Neural cell (in vitro differentiated cells): ENCODE measurements at regions not wholly inside any gene's neighbourhood (a gene's known extent, or its start where the extent isn't known, plus 50 kb on each side); places are given as distances from the start of the nearest gene placed in this dataset.

Experiments
- H2AFZ ChIP-seq: fragments of 200-600, 300-800 bp; sonication (generic), shearing (Covaris generic); 2 replicates; pipeline ENCODE4 v1.6.0; 2014; ENCODE audit warnings: low read depth, mild to moderate bottlenecking, antibody characterized with exemption, low read length, moderate library complexity
- H3F3A ChIP-seq: fragments of 200-600 bp; shearing (Covaris generic); 2 replicates; pipeline ENCODE4 v1.6.1; 2016; ENCODE audit warnings: mild to moderate bottlenecking, moderate library complexity, mixed read lengths, antibody characterized with exemption, low read length; ENCODE audit not compliant: insufficient read depth, poor library complexity, severe bottlenecking
- H3K27ac ChIP-seq: fragments of 200-600, 300-800 bp; sonication (generic), shearing (Covaris generic); 2 replicates; pipeline ENCODE4 v1.5.1; 2014; ENCODE audit warnings: mild to moderate bottlenecking, low read length, moderate library complexity
- H3K27me3 ChIP-seq: fragments of 300-800, 200-600 bp; sonication (generic), shearing (Covaris generic); 2 replicates; pipeline ENCODE4 v1.6.0; 2014; ENCODE audit warnings: mild to moderate bottlenecking, low read depth, low read length, moderate library complexity; ENCODE audit not compliant: insufficient read depth
- H3K36me3 ChIP-seq: fragments of 300-800, 200-600 bp; sonication (generic), shearing (Covaris generic); 2 replicates; pipeline ENCODE4 v1.5.1; 2014; ENCODE audit warnings: mild to moderate bottlenecking, antibody characterized with exemption, low read length, moderate library complexity; ENCODE audit not compliant: insufficient read depth
- H3K4me2 ChIP-seq: fragments of 300-800, 200-600 bp; sonication (generic), shearing (Covaris generic); 2 replicates; pipeline ENCODE4 v1.6.0; 2014; ENCODE audit warnings: mild to moderate bottlenecking, low read length
- H3K4me3 ChIP-seq: fragments of 300-800, 200-600 bp; sonication (generic), shearing (Covaris generic); 2 replicates; pipeline ENCODE4 v1.5.1; 2014; ENCODE audit warnings: mild to moderate bottlenecking, low read length, moderate library complexity
- H3K79me2 ChIP-seq: fragments of 200-600 bp; shearing (Covaris generic); replicated peaks from 2 replicates; pipeline ENCODE4 v1.6.0; 2014; ENCODE audit warnings: mild to moderate bottlenecking, low read length, moderate library complexity; ENCODE audit not compliant: insufficient read depth
- H3K9ac ChIP-seq: fragments of 300-800, 200-600 bp; sonication (generic), shearing (Covaris generic); 2 replicates; pipeline ENCODE4 v1.6.1; 2016; ENCODE audit warnings: mild to moderate bottlenecking, low read length, mixed read lengths
- H3K9me2 ChIP-seq: fragments of 200-600 bp; shearing (Covaris generic); 2 replicates; pipeline ENCODE4 v1.6.1; 2016; ENCODE audit warnings: mild to moderate bottlenecking, low read length, mixed read lengths; ENCODE audit not compliant: insufficient read depth
- H3K9me3 ChIP-seq: fragments of 200-600, 300-800 bp; sonication (generic), shearing (Covaris generic); 2 replicates; pipeline ENCODE4 v1.6.1; 2016; ENCODE audit warnings: mild to moderate bottlenecking, mixed run types, low read length, moderate library complexity, mixed read lengths
- H4K20me1 ChIP-seq: fragments of 200-600 bp; shearing (Covaris generic); 2 replicates; pipeline ENCODE4 v1.6.1; 2016; ENCODE audit warnings: mild to moderate bottlenecking, mixed run types; ENCODE audit not compliant: insufficient read depth
- CTCF ChIP-seq: fragments of 450-650 bp; IDR thresholded peaks from 2 replicates; pipeline ENCODE4 v1.5.1; 2014; ENCODE audit warnings: antibody characterized with exemption, mild to moderate bottlenecking, moderate library complexity; ENCODE audit not compliant: poor library complexity, severe bottlenecking
- EP300 ChIP-seq: fragments of 450-650 bp; conservative IDR thresholded peaks from 2 replicates; pipeline ENCODE4 v1.6.1; 2014; ENCODE audit warnings: antibody characterized with exemption, mild to moderate bottlenecking, moderate library complexity; ENCODE audit not compliant: poor library complexity, severe bottlenecking
- EZH2 ChIP-seq: fragments of 200-600, 300-800 bp; shearing (Covaris generic), sonication (generic); IDR thresholded peaks from 2 replicates; pipeline ENCODE4 v1.6.1; 2014; ENCODE audit warnings: antibody characterized with exemption, low read length, borderline replicate concordance, mild to moderate bottlenecking; ENCODE audit not compliant: insufficient read depth, poor library complexity, severe bottlenecking
- MXI1 ChIP-seq: fragments of 450-650 bp; conservative IDR thresholded peaks from 2 replicates; pipeline ENCODE4 v1.6.1; 2014; ENCODE audit warnings: antibody characterized with exemption, mild to moderate bottlenecking; ENCODE audit not compliant: poor library complexity, severe bottlenecking
- POLR2AphosphoS5 ChIP-seq: IDR thresholded peaks from 2 replicates; pipeline ENCODE4 v1.6.1; 2012
- RAD21 ChIP-seq: fragments of 450-650 bp; conservative IDR thresholded peaks from 2 replicates; pipeline ENCODE4 v1.6.1; 2014; ENCODE audit warnings: antibody characterized with exemption, mild to moderate bottlenecking, moderate library complexity
- REST ChIP-seq: IDR thresholded peaks from 2 replicates; pipeline ENCODE4 v1.6.1; 2012; ENCODE audit warnings: borderline replicate concordance
- SMC3 ChIP-seq: fragments of 450-650 bp; conservative IDR thresholded peaks from 2 replicates; pipeline ENCODE4 v1.6.1; 2014; ENCODE audit warnings: antibody characterized with exemption, mild to moderate bottlenecking, moderate library complexity; ENCODE audit not compliant: poor library complexity
- TAF1 ChIP-seq: IDR thresholded peaks from 2 replicates; pipeline ENCODE4 v1.6.1; 2012; ENCODE audit warnings: low read depth

- Histone ChIP-seq H3K9me2 (no peaks in the 10 kb centered on the region), H3K36me3 (no peaks in the 10 kb centered on the region), H2AFZ (no peak overlapping the region), H3K27ac (no peak overlapping the region), H3K4me2 (no peak overlapping the region), H3K4me3 (no peak overlapping the region), H3F3A (no peaks in the 10 kb centered on the region), H3K79me2 (no peaks in the 10 kb centered on the region), H3K9ac (no peak overlapping the region), H4K20me1 (no peaks in the 10 kb centered on the region), H3K27me3 (no peaks in the 10 kb centered on the region), H3K9me3 (peaks cover 5% of the 10 kb centered on the region)
- TF ChIP-seq CTCF, result no peak
- no peak for TF ChIP-seq TAF1
- no peak for TF ChIP-seq EP300
- TF ChIP-seq RAD21, result no peak
- no peak for TF ChIP-seq POLR2AphosphoS5
- TF ChIP-seq MXI1, result no peak
- TF ChIP-seq SMC3, result no peak
- no peak for TF ChIP-seq EZH2
- no peak for TF ChIP-seq REST
These were observed 521.9 kb downstream of the INSC start for GRCh38 chr11:15636521-15637089.

- no peak overlapping the region for H2AFZ ChIP-seq
- no peaks in the 10 kb centered on the region for H3K36me3 ChIP-seq
- TF ChIP-seq SMC3, result no peak
- no peak for TF ChIP-seq EP300
- no peak for TF ChIP-seq RAD21
- TF ChIP-seq REST, result no peak
- TF ChIP-seq CTCF, result no peak
- TF ChIP-seq MXI1, result no peak
- TF ChIP-seq EZH2, result no peak
- H3F3A ChIP-seq, result no peaks in the 10 kb centered on the region
- no peaks in the 10 kb centered on the region for H3K79me2 ChIP-seq
- no peaks in the 10 kb centered on the region for H3K27me3 ChIP-seq
- no peaks in the 10 kb centered on the region for H4K20me1 ChIP-seq
- no peak overlapping the region for H3K27ac ChIP-seq
- peaks cover 5% of the 10 kb centered on the region for H3K9me3 ChIP-seq
- no peak overlapping the region for H3K9ac ChIP-seq
- no peak overlapping the region for H3K4me3 ChIP-seq
- H3K9me2 ChIP-seq, result no peaks in the 10 kb centered on the region
- no peak overlapping the region for H3K4me2 ChIP-seq
These were observed 523.7 kb downstream of the INSC start for GRCh38 chr11:15638386-15638787.
